NCI-H526 (cell line): ENCODE measurements at regions not wholly inside any gene's neighbourhood (a gene's known extent, or its start where the extent isn't known, plus 50 kb on each side); places are given as distances from the start of the nearest gene placed in this dataset.

Source experiments
- DNase-seq, 2 experiments: peaks; one replicate each; lab custom pipeline; 2025; lab: John Stamatoyannopoulos, UW

DNA sequence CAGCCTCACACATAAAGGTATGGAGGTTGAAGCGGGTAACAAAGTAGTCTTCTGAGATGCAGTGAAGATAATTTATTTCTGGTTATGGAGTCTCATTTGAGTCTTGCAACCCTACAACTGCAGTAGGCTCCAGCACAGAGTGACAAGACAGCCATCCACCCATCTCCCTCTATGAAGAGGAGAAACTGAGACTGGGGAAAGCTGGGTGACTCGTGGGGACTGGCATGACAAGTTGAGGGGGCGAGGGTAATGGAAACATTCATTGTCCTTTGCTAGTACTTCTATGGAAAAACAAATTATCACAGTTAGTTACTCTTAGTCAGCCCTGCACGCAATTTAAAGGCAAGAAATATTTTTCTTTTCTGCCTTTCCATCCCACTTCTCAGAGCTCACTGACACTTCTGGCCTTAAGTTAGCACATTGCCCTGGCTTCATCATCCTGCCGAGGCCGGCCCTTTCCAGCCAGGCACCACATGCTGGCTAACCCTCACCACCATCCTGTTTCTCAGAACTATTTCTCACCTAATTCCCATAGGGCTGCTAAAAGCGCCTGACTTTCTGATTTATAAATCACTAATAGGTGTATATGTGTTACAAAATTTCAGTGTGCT lies 361.1 kb downstream of the ETS1 start:
- DNase-seq: no peak

DNA sequence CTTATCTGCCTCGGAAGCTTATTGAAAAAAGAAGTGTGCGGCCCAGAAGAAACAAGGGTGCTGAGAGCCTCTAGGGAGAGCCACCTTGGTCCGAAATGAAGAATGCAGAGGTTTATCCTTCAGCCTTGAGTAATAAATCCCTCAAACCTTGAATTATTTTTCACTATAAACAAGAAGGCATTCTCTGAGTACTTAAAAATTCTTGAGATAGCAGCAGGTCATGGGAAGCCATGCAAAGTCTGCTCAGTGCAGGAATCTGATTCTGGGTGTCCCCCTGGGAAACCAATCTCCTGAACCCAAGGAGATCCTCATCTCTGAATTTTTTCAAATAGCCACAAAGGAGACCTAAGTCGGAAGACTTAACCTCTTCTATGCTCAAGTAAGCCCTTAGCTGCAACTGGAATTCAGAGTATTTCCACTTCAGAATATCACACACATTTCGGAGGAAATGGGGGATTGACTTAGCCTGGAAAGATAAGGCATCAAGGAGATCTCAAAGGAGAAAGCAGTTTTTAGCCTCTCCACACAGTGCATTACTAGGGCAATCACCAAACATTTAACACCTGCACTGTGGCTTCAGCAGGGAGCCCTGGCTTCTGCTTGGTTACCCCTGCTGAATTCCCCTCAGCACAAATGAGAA lies 365.0 kb downstream of the ETS1 start:
- no peak for DNase-seq

DNA sequence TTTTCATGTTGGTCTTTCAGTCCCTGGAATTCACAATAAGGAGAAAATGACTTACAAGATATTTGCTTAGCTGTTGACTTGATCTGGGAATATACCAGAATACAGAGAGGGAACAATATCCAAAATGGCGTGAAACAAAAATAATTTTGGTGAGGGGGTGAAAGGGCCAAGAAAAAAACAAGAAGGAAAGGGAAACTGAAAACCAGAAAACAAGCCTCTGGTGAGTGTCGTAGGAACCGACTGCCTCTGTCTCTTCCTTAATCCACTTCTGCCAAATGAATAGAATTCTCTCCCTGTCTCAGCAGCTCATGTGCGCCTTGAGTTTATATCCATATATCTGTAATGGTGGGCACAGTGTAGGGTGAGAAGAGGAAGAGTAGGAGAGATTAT lies 367.6 kb downstream of the ETS1 start:
- no peak for DNase-seq

DNA sequence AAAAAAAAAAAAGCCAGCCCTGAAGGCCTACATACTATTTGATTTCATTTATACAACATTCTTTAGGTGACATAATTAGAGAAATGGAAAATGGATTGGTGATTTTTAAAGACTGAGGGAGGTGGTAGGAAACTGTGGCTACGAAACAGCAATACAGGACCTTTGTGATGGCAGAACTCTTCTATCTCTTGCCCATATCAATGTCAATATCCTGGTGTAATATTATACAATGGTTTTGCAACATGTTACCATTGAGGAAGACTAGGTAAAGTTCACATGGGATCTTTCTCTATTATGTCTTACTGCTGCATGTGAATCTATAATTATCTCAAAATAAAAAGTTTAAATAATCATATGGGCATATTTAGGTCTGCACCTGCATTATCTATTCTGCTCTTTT lies 371.2 kb downstream of the ETS1 start:
- DNase-seq: no peak

DNA sequence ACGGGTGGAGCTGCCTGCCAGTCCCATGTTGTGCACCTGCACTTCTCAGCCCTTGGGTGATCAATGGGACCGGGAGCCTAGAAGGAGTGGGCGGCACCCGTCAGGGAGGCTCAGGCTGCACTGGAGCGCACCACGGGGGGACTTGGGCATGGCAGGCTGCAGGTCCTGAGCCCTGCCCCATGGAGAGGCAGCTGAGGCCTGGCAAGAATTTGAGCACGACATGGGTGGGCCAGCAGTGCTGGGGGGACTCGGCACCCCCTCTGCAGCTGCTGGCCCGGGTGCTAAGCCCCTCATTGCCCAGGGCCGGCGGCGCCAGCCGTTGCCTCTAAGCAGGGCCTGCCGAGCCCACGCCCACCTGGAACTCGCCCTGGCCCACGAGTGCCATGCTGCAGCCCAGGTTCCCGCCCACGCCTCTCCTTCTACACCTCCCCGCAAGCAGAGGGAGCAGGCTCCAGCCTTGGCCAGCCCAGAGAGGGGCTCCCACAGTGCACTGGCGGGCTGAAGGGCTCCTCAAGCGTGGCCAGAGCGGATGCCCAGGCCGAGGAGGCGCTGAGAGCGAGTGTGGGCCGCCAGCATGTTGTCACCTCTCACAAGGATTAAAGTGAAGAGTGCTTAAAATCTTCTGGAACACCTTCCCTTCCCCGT lies 372.0 kb downstream of the ETS1 start:
- no peak for DNase-seq

DNA sequence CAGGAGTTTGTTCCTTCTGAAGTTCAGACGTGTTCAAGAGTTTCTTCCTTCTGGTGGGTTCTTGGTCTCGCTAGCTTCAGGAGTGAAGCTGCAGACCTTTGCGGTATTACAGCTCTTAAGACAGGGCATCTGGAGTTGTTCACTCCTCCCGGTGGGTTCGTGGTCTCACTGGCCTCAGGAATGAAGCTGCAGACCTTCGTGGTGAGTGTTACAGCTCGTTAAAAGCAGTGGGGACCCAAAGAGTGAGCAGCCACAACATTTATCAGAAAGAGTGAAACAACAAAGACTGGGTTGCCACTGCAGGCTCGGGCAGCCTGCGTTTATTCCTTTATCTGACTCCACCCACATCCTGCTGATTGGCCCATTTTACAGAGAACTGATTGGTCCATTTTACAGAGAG lies 373.1 kb downstream of the ETS1 start:
- no peak for DNase-seq

DNA sequence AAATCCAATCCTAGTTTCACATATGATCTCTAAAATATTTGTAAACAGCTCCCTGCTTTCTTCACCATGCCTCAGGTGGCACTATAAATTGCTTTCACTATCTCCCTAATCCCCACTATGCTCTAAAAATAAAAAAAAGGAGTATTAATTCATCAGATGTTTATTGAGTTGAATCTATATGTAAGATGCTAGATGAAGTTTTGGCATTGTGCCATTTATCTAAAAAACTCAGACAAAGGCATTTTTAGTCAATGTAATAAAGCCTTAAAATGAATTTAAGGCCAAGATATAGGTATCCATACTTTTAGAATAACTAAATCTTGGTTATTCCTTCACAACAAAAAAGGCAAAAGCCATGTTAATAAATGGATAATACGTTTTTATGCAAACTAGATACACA lies 373.9 kb downstream of the ETS1 start:
- no peak for DNase-seq

DNA sequence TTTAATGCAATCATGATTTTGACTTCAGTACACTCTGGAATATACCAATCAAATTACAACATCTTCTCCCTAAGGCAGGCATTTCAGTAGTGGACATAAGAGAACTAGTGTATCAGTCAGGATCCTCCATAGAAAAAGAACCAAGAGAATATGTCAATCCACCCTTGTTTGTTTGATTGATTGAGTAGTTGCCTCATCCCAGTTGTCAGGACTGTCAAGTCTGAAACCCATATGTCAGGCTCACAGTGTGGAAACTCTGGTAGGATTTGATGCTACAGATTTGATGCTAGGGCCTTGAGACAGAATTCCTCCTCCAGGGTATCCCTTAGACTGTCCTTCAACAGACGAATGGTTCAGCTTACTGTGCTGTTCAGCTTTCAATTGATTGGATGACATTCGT lies 375.0 kb downstream of the ETS1 start:
- no peak for DNase-seq

DNA sequence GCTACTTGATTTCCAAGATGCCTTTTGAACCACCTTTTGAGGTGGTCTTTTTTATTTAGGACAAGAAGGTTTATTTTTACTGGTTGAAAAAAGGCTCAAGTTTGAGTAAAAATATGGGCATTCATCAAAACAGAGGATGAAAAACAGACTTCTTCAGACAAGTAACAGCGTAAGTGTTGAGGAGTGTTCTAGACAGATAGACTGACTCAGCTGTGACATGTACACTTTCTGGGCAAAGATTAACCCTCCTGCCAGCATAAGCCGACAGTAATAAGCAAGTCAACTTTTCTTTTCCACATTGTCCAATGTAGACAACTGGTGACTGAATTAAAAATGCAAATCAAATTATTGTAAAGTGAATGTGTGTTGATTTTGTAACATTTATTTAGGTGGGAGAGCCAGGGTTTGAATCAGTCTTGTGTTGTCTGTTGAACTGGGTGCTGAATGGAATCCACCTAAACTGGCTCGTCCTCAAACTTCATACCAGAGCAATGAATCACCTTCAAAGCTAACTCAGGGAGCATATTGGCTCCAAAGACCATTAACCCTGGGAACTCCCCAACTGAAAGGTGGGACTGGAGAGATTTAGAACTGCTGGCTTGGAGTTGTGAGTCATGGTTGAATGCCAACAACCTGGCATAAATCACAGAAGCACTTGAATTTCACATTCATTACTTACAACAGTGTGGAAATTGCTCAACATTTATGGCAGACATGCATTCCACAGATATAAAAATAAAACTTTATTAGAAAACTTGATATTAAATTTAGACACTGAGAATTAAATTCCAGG lies 377.0 kb downstream of the ETS1 start:
- DNase-seq: no peak

DNA sequence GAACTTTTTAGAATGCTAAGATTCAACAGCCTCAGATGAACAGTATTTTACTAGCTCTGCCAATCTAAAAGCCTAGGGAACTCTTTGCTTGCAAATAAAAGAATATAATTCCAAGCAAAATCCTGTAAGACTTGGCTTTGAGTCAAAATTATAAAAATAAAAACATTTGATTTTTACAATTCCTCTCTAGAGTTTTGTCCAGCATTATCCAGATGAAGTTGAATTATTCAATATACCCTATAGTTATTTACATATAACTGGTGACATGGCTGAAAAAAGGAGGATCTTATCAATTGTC lies 378.3 kb downstream of the ETS1 start:
- DNase-seq: no peak

DNA sequence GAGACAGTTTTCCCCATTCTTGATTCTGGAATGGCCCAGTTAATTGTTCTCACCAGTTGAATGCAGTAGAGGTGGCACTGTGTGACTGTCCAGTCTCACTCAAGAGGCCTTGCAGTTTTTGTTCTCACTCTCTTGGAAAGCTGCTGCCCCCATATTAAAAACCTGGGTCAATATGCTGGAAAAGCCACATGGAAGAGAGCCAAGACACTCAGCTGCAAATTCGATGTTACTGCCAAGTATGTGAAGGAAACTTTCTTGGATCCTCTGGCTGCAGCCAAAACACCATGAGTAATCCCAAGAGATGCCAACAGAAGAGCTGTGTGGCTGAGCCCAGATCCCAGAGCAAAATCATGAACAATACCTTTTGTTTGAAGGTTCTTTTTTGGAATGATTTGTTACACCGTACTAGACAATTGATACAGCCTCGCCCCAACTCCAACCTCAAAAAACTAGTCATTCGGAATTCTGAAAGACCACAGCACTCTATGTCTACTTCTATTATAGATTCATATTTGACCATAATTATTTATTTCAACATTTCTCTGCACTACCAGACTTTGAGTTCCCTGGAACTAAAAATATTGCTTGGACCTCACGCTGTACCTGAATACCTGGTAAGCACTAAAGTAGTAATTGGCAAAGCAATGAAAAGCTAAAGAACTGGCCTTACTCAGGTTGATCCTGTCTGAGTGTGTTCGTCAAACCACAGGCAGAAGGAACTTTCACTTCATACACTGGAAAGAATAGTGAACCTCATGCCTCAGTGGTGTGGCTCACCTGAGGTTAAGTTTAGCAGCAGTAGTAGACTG lies 378.8 kb downstream of the ETS1 start:
- DNase-seq: no peak

DNA sequence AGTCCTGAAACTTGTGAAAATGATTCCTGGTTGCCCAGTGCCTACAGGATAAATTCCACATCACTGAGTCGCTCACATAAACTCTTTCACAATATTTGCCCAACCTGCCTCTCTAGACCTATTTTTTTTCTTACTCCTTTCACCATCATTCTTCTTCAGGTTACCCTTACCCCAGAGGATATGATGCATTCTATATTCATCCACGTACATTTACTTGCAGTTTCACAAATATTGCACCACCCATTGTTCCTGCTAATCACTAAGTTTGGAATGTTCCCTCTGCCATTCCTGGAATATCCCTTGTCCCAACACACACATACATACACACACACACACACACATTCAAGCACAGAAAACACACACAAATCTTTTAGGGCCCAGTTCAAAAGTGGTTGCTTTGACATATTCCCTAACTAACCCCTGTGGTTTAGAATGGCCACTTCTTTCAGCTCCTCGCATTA lies 379.5 kb downstream of the ETS1 start:
- DNase-seq: no peak

DNA sequence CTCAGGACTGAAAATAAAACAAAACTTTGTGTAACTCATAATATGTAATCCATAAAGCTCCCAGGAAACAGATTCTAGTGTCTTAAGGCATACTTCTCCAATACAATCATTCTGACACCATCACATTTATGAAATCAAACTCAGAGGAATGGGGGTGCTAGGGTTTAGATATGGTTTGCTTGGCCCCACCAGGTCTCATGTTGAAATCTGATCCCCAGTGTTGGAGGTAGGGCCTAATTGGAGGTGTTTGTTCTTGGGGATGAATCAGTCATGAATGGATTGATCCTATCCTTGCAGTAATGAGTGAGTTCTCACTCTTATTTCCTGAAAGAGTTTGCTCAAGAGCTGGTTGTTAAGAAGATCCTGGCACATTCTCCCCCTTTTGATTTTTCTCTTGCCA lies 380.9 kb downstream of the ETS1 start:
- DNase-seq: no peak

DNA sequence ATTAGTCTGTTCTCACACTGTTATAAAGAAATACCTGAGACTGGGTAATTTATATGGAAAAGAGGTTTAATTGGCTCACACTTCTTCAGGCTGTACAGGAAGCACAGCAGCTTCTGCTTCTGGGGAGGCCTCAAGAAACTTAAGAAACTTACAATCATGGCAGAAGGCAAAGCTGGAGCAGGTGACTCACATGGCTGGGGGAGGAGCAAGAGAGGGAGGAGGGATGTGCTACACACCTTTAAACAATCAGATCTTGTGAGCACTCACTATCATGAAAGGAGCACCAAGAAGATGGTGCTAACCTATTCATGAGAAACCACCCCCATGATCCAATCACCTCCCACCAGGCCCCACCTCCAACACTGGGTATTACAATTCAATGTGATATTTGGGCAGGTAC lies 381.6 kb downstream of the ETS1 start:
- DNase-seq: no peak

DNA sequence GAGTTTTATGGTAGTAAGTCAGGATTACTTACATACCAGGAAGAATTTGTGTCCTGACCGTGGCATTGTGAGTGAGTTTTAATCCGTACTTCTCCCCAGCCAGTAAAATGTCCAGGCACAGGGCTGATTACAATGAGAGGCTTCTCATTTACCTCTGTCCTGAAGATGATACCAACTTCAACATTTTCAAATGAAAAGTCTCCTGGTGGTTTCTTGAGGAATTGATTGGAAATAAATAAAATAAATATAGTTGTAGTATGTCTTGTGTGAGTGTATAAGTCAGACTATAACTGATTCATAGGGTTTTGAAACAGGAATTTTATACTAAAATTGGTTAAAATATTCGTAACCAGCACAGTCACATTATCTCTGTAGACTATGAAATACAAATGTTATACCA lies 382.5 kb downstream of the ETS1 start:
- DNase-seq: no peak

DNA sequence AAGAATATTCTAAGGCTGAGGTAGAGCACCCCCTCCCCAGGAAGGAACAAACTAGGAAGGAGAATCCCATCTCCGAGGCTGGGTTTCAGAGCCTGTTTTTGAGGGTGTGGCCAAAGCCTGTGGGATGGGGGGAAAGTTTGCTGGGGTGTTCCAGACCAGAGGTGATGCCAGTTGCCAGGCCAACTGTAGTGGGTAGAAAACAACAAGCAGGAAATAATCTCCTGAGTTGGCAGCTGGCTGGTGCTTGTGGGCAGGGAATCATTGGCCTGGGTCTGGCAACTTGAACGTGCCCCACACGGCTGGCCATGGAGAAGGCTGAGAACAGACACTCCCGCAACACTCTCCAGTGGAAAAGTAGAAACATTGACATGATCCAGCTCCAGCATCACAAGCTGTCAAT lies 385.6 kb downstream of the ETS1 start:
- peak; percentile 88 for DNase-seq

DNA sequence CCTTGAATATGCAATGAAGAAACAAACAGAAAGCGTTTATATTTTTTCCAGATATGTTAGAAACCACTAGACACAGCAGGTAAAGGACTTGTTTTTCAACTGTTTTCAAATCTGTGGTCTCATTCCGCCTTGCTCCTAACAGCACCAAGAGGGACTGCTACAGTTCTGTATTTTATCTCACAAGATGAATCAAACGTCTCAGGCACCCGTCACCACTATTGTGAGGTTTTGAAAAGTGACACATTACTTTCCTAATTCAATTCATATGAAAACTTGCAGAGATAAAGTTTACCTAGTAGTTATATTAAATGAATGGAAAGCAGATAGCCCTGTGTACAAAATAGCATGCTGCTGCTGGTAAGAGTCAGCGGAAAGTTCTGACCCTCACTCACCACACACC lies 386.3 kb downstream of the ETS1 start:
- no peak for DNase-seq

DNA sequence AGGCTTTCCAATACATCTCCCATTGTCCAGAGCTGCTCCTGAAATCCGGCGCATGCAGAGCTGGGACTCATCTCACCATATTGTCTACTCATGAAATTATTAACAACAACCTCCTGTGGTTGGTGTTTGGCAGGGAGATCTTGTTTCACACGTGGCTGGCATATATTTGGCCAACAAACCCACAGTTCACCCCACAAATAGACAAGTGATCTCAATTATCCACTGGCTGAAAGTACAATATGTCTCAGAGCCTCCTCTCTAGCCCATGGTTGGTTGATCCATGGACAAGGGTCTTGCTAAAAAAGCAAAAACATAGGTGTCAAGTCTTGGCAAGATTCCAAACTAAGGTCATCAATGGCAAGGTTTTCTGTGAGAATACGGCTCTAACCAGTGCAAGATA lies 386.9 kb downstream of the ETS1 start:
- no peak for DNase-seq

DNA sequence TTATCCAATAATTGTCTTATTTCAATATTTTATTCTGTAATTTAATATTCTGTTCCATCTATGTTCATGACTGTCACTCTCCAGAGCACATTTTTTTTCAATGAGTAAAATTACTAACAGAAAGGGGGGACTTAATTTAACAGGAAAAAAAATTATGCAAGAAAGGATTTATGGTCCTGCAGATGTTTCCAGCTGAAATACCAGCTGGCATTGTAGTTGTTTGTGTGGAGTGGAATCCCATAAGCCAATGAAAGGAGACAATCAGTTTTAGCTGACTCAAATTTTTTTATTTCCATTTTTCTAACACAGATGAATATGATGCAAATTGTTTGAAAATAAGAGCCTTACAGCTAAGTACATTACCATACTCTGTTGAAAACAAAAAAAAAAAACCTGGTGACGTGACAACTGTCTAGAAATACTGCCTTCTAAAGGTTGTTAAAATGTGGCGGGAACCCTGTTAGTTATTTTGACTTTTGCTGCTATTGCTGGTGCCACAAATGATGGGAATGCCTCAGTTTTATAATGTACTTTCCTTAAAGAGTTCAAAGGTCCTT lies 389.1 kb downstream of the ETS1 start:
- peak; percentile 35 to 60 for DNase-seq

DNA sequence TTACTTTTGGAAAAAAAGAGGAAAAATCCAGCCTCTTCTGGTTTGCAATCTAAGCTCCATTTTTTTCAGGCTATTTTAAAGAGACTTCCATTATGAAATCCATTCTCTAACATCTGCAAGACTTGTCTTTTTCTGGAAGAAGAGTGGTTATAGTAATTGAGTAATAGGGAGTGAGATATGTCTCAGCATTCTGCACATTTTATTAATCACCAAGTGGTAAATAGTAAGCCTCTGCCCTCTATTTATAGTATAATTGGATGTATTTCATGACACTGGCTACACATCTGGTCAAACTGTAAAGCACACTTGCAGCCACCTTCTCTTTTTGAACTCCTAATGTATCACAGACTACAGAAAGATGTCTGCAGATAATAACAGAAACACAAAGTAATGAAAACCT lies 391.1 kb downstream of the ETS1 start:
- no peak for DNase-seq

DNA sequence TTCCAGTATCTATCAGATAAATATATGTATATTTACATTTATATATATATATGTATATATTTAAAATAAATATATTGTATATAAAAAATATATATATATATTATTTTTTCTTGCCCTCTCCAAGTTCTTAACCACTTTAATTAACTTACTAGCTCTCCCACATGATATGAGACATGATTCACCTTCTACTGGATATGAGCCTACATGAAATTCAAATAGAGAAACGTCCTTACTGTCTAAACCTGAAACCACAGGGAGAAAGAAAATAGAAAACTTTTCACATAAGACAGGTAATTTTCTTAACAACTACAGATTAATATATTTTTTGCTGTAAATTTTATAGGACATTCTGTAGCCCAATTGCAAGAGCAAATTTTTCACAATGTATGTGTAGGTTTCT lies 391.6 kb downstream of the ETS1 start:
- DNase-seq: no peak
